Erythroblast (primary cell): ENCODE measurements at regions not wholly inside any gene's neighbourhood (a gene's known extent, or its start where the extent isn't known, plus 50 kb on each side); places are given as distances from the start of the nearest gene placed in this dataset.
A peak's percentile ranks its signal among the peaks of the same experiment; 100 is the strongest.

Experiments
- DNase-seq, 2 experiments: peaks; one replicate each; lab custom pipeline; 2025; lab: John Stamatoyannopoulos, UW
- GATA1 ChIP-seq: IDR thresholded peaks from 2 replicates; pipeline ENCODE4 v1.6.1; 2011; ENCODE audit warnings: low read depth, mild to moderate bottlenecking, control low read depth, low read length, moderate library complexity
- POLR2A ChIP-seq: IDR thresholded peaks from 2 replicates; pipeline ENCODE4 v1.6.1; 2011; ENCODE audit warnings: mild to moderate bottlenecking, low read length

GRCh38 chr1:201622353-201622752 is 83.4 kb downstream of the NAV1 start:
- TF ChIP-seq POLR2A (no peak), GATA1 (no peak)
- no peak for DNase-seq

GRCh38 chr1:201622824-201623223 is 83.9 kb downstream of the NAV1 start:
- TF ChIP-seq POLR2A (no peak), GATA1 (no peak)
- DNase-seq: no peak

- TF ChIP-seq POLR2A (no peak), GATA1 (no peak)
These were observed 85.9 kb downstream of the NAV1 start for GRCh38 chr1:201624741-201625225.

GRCh38 chr1:201625226-201625761 is 86.4 kb downstream of the NAV1 start:
- TF ChIP-seq GATA1 (no peak), POLR2A (no peak)
- DNase-seq: no peak

More at GRCh38 chr1:201624741-201625225, 85.9 kb downstream of the NAV1 start:
- DNase-seq: no peak

GRCh38 chr1:201625851-201626251 is 86.9 kb downstream of the NAV1 start:
- DNase-seq: no peak
- TF ChIP-seq GATA1 (no peak), POLR2A (no peak)

GRCh38 chr1:201626629-201627275 is 87.8 kb downstream of the NAV1 start:
- peak in 1 of 2 experiments; percentile 20 for DNase-seq
- TF ChIP-seq POLR2A (no peak), GATA1 (no peak)

- TF ChIP-seq GATA1 (no peak), POLR2A (no peak)
- no peak for DNase-seq
These were observed 89.6 kb downstream of the NAV1 start for GRCh38 chr1:201628490-201628889.

- DNase-seq: no peak
- no peak for TF ChIP-seq GATA1
- no peak for TF ChIP-seq POLR2A
These were observed 91.7 kb downstream of the NAV1 start for GRCh38 chr1:201630582-201630981.

GRCh38 chr1:201631037-201631436 is 92.1 kb downstream of the NAV1 start:
- no peak for DNase-seq
- TF ChIP-seq POLR2A (no peak), GATA1 (no peak)

GRCh38 chr1:201632364-201632952 is 93.5 kb downstream of the NAV1 start:
- DNase-seq: no peak
- no peak for TF ChIP-seq GATA1
- no peak for TF ChIP-seq POLR2A

GRCh38 chr1:201633297-201633696 is 94.4 kb downstream of the NAV1 start:
- TF ChIP-seq GATA1: no peak
- no peak for TF ChIP-seq POLR2A

GRCh38 chr1:201633811-201634210 is 94.9 kb downstream of the NAV1 start:
- no peak for DNase-seq
- TF ChIP-seq GATA1 (no peak), POLR2A (no peak)

More at GRCh38 chr1:201633297-201633696, 94.4 kb downstream of the NAV1 start:
- DNase-seq: no peak

- TF ChIP-seq POLR2A: no peak
- no peak for TF ChIP-seq GATA1
- no peak for DNase-seq
These were observed 95.3 kb downstream of the NAV1 start for GRCh38 chr1:201634261-201634660.

GRCh38 chr1:201636097-201636496 is 97.2 kb downstream of the NAV1 start:
- no peak for DNase-seq
- TF ChIP-seq POLR2A (no peak), GATA1 (no peak)
